ENCODE measurements at regions not wholly inside any gene's neighbourhood (a gene's known extent, or its start where the extent isn't known, plus 50 kb on each side); places are given as distances from the start of the nearest gene placed in this dataset.

DNA sequence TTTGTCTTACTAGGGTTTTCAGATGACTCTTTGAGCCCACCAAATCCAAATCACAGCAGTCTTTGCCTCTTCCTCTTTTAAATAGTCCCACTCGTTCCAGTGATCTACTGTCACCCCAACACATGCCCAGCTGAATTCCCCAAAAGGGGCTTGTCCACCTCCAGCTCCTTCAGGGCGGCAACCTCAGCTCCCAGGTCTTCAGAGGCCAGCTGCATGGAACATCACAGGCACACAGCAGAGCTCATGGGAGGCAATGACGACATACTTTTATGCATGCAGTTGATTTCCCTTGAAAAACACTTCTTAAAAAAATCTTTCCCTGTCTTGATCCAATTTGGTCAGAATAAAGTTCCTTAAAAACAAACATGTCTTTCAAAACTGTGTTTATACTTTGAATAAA is 244.3 kb upstream of the NR2F2 start:
- Histone ChIP-seq H3K36me3 (no peaks in the 10 kb centered on the region), H3K4me3 (ENCODE audit: low read depth, low read length) (no peak overlapping the region), H3K27me3 (no peaks in the 10 kb centered on the region), H3K9me3 (no peaks in the 10 kb centered on the region), H3K4me1 (no peaks in the 10 kb centered on the region)
- TF ChIP-seq, protein P1, sequence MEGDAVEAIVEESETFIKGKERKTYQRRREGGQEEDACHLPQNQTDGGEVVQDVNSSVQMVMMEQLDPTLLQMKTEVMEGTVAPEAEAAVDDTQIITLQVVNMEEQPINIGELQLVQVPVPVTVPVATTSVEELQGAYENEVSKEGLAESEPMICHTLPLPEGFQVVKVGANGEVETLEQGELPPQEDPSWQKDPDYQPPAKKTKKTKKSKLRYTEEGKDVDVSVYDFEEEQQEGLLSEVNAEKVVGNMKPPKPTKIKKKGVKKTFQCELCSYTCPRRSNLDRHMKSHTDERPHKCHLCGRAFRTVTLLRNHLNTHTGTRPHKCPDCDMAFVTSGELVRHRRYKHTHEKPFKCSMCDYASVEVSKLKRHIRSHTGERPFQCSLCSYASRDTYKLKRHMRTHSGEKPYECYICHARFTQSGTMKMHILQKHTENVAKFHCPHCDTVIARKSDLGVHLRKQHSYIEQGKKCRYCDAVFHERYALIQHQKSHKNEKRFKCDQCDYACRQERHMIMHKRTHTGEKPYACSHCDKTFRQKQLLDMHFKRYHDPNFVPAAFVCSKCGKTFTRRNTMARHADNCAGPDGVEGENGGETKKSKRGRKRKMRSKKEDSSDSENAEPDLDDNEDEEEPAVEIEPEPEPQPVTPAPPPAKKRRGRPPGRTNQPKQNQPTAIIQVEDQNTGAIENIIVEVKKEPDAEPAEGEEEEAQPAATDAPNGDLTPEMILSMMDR (IDR thresholded peaks at IDR 0.05; ENCODE audit: low read depth, low read length): no peak
- DNase-seq: no peak

DNA sequence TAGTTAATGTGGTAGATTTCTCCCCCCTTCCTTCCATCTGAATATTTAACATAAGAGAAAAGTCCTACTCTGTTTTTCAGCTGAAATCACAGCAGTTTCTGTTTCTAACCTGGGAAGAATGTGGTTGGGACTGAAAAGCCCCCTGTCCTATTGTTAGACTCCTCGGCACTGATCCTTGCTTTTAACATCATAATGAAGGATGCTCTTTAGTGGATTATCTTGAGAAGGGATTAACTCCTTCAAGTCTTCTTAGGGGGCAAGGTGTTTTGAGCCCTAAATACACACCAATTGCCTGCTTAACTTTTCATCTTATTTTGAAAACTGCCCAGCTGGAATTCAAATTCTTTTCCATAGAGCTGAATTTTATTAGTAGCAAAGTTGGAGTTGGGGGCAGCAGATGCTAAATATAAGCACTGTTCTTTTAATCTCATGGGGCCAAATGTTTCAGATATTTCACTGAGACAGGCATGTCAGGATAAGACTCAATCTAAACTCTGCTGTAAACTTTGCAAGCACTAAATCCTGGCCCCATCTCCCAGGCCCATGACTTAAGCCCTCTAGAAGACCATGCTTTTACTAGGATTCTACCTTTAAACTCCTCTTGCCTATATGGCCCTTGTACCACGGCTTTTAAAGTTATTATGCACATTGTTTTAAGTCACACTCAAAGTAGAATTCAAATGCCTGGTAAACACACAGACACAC is 243.2 kb upstream of the NR2F2 start:
- no peaks in the 10 kb centered on the region for H3K27me3 ChIP-seq

DNA sequence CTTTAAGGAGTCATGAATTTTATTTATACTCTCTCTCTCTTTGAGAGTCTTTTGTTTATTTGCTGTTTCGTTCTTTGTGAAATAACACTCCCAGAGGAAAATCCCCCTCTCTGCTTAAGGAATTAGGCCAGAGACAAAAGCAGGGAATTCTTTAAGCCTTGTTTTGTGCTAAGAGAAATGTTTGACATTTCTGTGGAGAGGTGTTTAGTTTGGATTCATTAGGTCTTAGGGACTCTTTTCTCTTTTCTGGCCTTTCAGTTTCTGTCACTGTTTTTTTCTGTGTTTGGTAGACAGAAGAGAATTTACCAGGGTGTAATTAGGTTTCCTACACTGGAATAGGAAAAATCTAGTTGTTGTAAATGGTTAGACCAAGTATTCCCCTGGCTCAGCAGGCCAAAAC is 241.8 kb upstream of the NR2F2 start:
- TF ChIP-seq, protein P1 (IDR thresholded peaks at IDR 0.05; ENCODE audit: low read depth, low read length): no peak
- Histone ChIP-seq H3K4me1 (no peaks in the 10 kb centered on the region), H3K27me3 (no peaks in the 10 kb centered on the region), H3K4me3 (ENCODE audit: low read depth, low read length) (no peak overlapping the region), H3K9me3 (no peaks in the 10 kb centered on the region), H3K36me3 (no peaks in the 10 kb centered on the region)
- DNase-seq: no peak

More for the DNA sequence above, 243.2 kb upstream of the NR2F2 start:
- Histone ChIP-seq H3K9me3 (no peaks in the 10 kb centered on the region), H3K36me3 (no peaks in the 10 kb centered on the region), H3K4me3 (ENCODE audit: low read depth, low read length) (no peak overlapping the region), H3K4me1 (no peaks in the 10 kb centered on the region)
- TF ChIP-seq, protein P1 (IDR thresholded peaks at IDR 0.05; ENCODE audit: low read depth, low read length): no peak
- no peak for DNase-seq

DNA sequence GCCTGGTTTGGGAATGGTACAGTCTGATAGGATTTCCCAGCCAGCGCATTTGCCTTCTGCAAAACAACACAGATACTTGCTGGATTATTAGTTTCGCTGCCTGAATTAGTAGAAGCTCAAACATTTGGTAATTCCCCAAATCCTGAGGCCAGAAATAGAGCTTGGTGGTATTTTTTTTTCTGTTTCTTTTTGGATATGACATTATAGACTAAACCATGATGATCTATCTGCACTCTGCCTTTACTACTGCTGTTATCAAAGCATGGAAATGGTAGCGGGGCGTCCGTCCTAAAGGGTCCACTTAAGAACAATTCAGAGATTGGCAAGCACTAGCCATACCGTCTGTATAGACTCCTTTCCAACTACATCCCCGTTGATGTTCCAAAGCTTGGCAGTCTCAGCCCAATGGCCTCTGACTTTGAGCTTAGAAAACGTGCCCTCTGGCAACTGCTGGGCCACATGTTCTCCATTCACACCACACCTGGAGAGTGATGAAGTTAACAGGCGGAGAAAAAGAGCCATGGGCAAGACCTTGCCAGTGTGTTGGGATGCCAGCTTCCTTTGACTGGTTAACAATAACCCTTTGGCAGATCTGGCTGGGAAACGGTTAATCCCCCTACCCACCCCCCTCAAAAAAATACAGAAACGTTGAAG is 241.0 kb upstream of the NR2F2 start:
- no peaks in the 10 kb centered on the region for H3K9me3 ChIP-seq
- no peaks in the 10 kb centered on the region for H3K27me3 ChIP-seq
- no peaks in the 10 kb centered on the region for H3K4me1 ChIP-seq
- H3K4me3 ChIP-seq (ENCODE audit: low read depth, low read length): no peak overlapping the region
- DNase-seq: no peak
- TF ChIP-seq, protein P1 (IDR thresholded peaks at IDR 0.05; ENCODE audit: low read depth, low read length): no peak
- H3K36me3 ChIP-seq: no peaks in the 10 kb centered on the region

DNA sequence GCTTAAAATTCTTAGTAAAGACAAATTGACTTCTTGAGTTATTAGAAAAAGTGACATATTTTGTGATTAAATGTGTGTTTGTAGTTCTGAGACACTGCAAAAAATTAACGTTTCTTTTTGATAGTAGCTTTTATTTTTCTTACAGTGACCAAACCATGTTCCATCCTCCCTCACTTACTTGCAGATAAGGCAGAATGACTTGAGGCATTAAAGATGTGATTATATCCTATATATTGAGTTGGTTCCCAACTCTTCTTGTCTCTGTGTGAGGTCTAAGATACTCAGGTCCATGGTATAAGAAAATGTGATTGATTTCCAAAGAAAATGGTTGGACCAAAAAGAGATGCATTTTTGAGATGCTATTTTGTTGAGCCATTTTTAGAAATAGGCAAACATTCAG is 238.3 kb upstream of the NR2F2 start:
- no peaks in the 10 kb centered on the region for H3K4me1 ChIP-seq

More for the DNA sequence above, 238.3 kb upstream of the NR2F2 start:
- TF ChIP-seq, protein P1 (IDR thresholded peaks at IDR 0.05; ENCODE audit: low read depth, low read length): no peak
- Histone ChIP-seq H3K4me3 (ENCODE audit: low read depth, low read length) (no peak overlapping the region), H3K9me3 (no peaks in the 10 kb centered on the region), H3K36me3 (no peaks in the 10 kb centered on the region), H3K27me3 (no peaks in the 10 kb centered on the region)
- DNase-seq: no peak
